GM12892 (cell line): ENCODE measurements at regions not wholly inside any gene's neighbourhood (a gene's known extent, or its start where the extent isn't known, plus 50 kb on each side); places are given as distances from the start of the nearest gene placed in this dataset.

Experiments
- POLR2A ChIP-seq: IDR thresholded peaks from 2 replicates; pipeline ENCODE4 v1.6.1; 2011; ENCODE audit warnings: low read depth, low read length, control low read depth
- POLR2AphosphoS5 ChIP-seq: IDR thresholded peaks from 2 replicates; pipeline ENCODE4 v1.6.1; 2011; ENCODE audit warnings: low read depth, low read length, control low read depth
- TAF1 ChIP-seq: IDR thresholded peaks from 2 replicates; pipeline ENCODE4 v1.6.1; 2011; ENCODE audit warnings: low read depth, mild to moderate bottlenecking, control low read depth, low read length, borderline replicate concordance

DNA sequence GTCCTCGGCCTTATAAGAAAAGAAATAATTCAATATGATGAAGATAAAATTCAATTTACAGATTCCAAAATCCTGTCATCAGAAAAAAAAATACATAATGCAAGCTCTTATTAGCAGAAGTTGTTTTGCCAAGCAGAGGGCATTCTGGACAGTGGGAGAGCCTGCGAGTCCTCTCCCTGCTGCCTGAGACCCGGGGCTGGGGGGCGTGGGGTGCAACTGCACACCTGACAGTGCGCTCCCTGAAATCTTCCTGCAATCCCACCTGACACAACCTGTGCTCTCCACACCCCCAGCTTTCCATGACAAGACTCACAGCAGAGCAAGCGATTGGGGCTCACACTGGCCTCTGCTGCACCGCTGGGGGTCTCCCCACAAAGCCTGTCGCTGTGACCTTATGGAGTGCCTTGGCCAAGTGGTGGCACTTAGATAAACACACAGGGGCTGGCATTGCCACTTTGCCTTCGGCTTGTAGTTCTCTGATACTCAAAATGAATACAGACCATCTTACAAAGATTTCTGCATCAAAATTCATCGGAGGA, 130.3 kb upstream of the PDE10A start:
- TF ChIP-seq POLR2A (no peak), POLR2AphosphoS5 (no peak), TAF1 (no peak)
